ENCODE measurements at regions not wholly inside any gene's neighbourhood (a gene's known extent, or its start where the extent isn't known, plus 50 kb on each side); places are given as distances from the start of the nearest gene placed in this dataset.

- peak; percentile 6 for DNase-seq
These were observed 1481.6 kb upstream of the PIK3C3 start for GRCh38 chr18:40473221-40474029.

GRCh38 chr18:40470723-40471122, 1484.3 kb upstream of the PIK3C3 start:
- DNase-seq = no peak

GRCh38 chr18:40469851-40470250, 1485.2 kb upstream of the PIK3C3 start:
- no peak for DNase-seq

- no peak for DNase-seq
These were observed 1485.7 kb upstream of the PIK3C3 start for GRCh38 chr18:40469316-40469715.

GRCh38 chr18:40464032-40464431, 1491.0 kb upstream of the PIK3C3 start:
- no peak for DNase-seq

- DNase-seq = no peak
These were observed 1501.1 kb upstream of the PIK3C3 start for GRCh38 chr18:40453903-40454302.

- DNase-seq = no peak
These were observed 1502.4 kb upstream of the PIK3C3 start for GRCh38 chr18:40452599-40452998.

- no peak for DNase-seq
These were observed 1504.3 kb upstream of the PIK3C3 start for GRCh38 chr18:40450751-40451150.

GRCh38 chr18:40447820-40448219, 1507.2 kb upstream of the PIK3C3 start:
- DNase-seq = no peak

GRCh38 chr18:40440088-40440487, 1514.9 kb upstream of the PIK3C3 start:
- DNase-seq = no peak

GRCh38 chr18:40437517-40437916, 1517.5 kb upstream of the PIK3C3 start:
- DNase-seq = no peak

GRCh38 chr18:40431071-40431985, 1523.7 kb upstream of the PIK3C3 start:
- peak; percentile 2 for DNase-seq

- no peak for DNase-seq
These were observed 1531.7 kb upstream of the PIK3C3 start for GRCh38 chr18:40423291-40423690.

GRCh38 chr18:40420675-40421074, 1534.4 kb upstream of the PIK3C3 start:
- no peak for DNase-seq

GRCh38 chr18:40417501-40417900, 1537.5 kb upstream of the PIK3C3 start:
- no peak for DNase-seq

GRCh38 chr18:40415821-40416220, 1539.2 kb upstream of the PIK3C3 start:
- no peak for DNase-seq

GRCh38 chr18:40415176-40415791, 1539.8 kb upstream of the PIK3C3 start:
- DNase-seq = no peak

GRCh38 chr18:40414155-40414754, 1540.8 kb upstream of the PIK3C3 start:
- DNase-seq = no peak

- DNase-seq = peak; percentile 1
These were observed 1541.9 kb upstream of the PIK3C3 start for GRCh38 chr18:40413160-40413559.

- DNase-seq = no peak
These were observed 1542.6 kb upstream of the PIK3C3 start for GRCh38 chr18:40412410-40412809.

- no peak for DNase-seq
These were observed 1547.1 kb upstream of the PIK3C3 start for GRCh38 chr18:40407909-40408308.

GRCh38 chr18:40404284-40404683, 1550.8 kb upstream of the PIK3C3 start:
- no peak for DNase-seq

- DNase-seq = no peak
These were observed 1553.0 kb upstream of the PIK3C3 start for GRCh38 chr18:40402052-40402451.
